ENCODE measurements at regions not wholly inside any gene's neighbourhood (a gene's known extent, or its start where the extent isn't known, plus 50 kb on each side); places are given as distances from the start of the nearest gene placed in this dataset.

DNA sequence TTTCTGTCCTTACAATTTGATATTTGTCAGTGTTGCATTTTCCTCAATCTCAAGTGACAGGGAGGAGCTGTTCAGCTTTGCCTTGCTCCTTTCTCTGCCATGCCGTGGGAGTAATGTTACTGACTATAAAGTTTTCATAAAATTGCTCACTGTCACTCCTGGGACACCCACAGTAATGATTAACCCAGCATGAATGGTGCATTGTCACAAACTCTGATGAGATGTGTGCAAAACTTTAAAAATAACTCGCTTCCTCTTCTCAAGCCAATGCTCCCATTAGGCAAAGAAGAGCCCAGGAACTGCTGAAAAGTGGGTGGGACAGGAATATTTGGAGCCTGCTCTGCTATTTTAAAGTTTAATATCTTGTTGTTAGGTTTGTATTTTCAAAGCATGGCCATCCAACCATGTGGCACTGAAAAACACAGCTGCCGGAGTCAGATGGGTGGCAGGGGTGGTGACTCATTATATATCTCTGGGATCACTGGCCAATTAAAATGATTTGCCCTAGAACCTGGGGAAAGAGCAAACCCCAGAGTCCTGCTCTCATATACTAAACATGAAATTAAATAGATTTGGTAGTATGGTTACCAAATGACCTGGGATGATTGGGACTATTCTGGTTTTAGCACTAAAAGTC, 260.1 kb downstream of the BTBD3 start:
- DNase-seq (ENCODE audit: low read depth in 1 of 2, low spot score in 1 of 2) = no peak
- H3K27ac ChIP-seq (replicated peaks) = no peak overlapping the region
- H3K4me3 ChIP-seq (replicated peaks; ENCODE audit: insufficient read depth, low read length) = no peak overlapping the region
- H3K27me3 ChIP-seq (ENCODE audit: insufficient read depth, poor library complexity, severe bottlenecking) = no peaks in the 10 kb centered on the region
- TF ChIP-seq REST (IDR thresholded peaks at IDR 0.05; ENCODE audit: insufficient replicate concordance, low read depth) = no peak
- TF ChIP-seq GABPA (IDR thresholded peaks at IDR 0.05; ENCODE audit: low read depth) = no peak
- TF ChIP-seq CTCF (IDR thresholded peaks at IDR 0.05; ENCODE audit: insufficient read depth, low read length) = no peak
- no peak for TF ChIP-seq SPI1 (IDR thresholded peaks at IDR 0.05; ENCODE audit: borderline replicate concordance, low read depth)
- no peak for TF ChIP-seq POLR2AphosphoS5 (IDR thresholded peaks at IDR 0.05; ENCODE audit: low read depth)

DNA sequence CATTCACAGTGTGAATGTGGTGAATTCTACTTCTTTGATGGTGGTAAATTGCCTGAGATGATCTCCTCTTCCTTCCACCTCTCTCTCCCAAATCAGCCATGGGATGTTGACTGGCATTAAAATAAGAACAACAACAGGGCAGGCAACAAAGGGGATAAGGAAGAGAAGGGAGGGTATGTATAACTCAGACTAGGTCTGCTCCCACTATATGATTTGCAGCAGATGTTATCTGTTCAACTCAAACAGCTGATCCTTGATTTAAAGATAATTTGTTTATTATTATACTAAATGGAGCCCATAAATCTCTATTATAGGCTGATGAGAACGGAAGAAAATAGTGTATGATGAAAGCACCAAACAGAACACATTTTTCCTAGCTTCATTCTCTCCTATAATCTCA, 262.0 kb downstream of the BTBD3 start:
- no peak overlapping the region for H3K27ac ChIP-seq (replicated peaks)
- no peaks in the 10 kb centered on the region for H3K27me3 ChIP-seq (ENCODE audit: insufficient read depth, poor library complexity, severe bottlenecking)
- H3K4me3 ChIP-seq (replicated peaks; ENCODE audit: insufficient read depth, low read length) = no peak overlapping the region
- TF ChIP-seq REST (IDR thresholded peaks at IDR 0.05; ENCODE audit: insufficient replicate concordance, low read depth) (no peak), SPI1 (IDR thresholded peaks at IDR 0.05; ENCODE audit: borderline replicate concordance, low read depth) (no peak), GABPA (IDR thresholded peaks at IDR 0.05; ENCODE audit: low read depth) (no peak), POLR2AphosphoS5 (IDR thresholded peaks at IDR 0.05; ENCODE audit: low read depth) (no peak), CTCF (IDR thresholded peaks at IDR 0.05; ENCODE audit: insufficient read depth, low read length) (no peak)
- no peak for DNase-seq (ENCODE audit: low read depth in 1 of 2, low spot score in 1 of 2)

GRCh38 chr20:12180107-12180661, 262.5 kb downstream of the BTBD3 start:
- no peak overlapping the region for H3K27ac ChIP-seq (replicated peaks)
- TF ChIP-seq REST (IDR thresholded peaks at IDR 0.05; ENCODE audit: insufficient replicate concordance, low read depth) (no peak), POLR2AphosphoS5 (IDR thresholded peaks at IDR 0.05; ENCODE audit: low read depth) (no peak), SPI1 (IDR thresholded peaks at IDR 0.05; ENCODE audit: borderline replicate concordance, low read depth) (no peak), GABPA (IDR thresholded peaks at IDR 0.05; ENCODE audit: low read depth) (no peak), CTCF (IDR thresholded peaks at IDR 0.05; ENCODE audit: insufficient read depth, low read length) (no peak)
- H3K4me3 ChIP-seq (replicated peaks; ENCODE audit: insufficient read depth, low read length) = no peak overlapping the region

More at GRCh38 chr20:12180107-12180661, 262.5 kb downstream of the BTBD3 start:
- no peaks in the 10 kb centered on the region for H3K27me3 ChIP-seq (ENCODE audit: insufficient read depth, poor library complexity, severe bottlenecking)
- DNase-seq (ENCODE audit: low read depth in 1 of 2, low spot score in 1 of 2) = no peak

All from HL-60 (cell line).